GM18868 (cell line): ENCODE measurements at regions not wholly inside any gene's neighbourhood (a gene's known extent, or its start where the extent isn't known, plus 50 kb on each side); places are given as distances from the start of the nearest gene placed in this dataset.

ENCODE experiments used
- ATAC-seq: cut with Tn5 transposase; IDR thresholded peaks from one replicate; pipeline ENCODE4 v1.9.1; 2021; ENCODE audit warnings: mild to moderate bottlenecking, moderate library complexity; ENCODE audit not compliant: unreplicated experiment

DNA sequence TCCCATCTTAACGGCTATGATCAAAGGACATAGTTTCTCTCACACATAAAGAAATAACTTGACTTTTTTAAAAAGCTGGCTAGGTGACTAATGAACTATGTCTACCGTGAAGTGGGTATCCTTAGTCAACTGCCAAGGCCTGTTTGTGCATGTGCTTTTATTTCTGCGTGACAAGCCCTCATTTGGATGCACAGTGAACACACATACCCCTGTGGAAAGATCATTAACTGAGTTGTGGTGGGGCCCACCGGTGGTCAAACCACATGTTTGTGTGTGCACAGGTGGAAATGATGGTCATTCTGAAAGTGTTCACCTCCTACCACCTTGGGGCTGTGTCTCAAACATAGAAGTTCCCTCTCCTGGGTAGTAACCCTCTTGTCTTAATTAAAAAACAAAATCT is 256.1 kb upstream of the SALL1 start:
- no peak for ATAC-seq

DNA sequence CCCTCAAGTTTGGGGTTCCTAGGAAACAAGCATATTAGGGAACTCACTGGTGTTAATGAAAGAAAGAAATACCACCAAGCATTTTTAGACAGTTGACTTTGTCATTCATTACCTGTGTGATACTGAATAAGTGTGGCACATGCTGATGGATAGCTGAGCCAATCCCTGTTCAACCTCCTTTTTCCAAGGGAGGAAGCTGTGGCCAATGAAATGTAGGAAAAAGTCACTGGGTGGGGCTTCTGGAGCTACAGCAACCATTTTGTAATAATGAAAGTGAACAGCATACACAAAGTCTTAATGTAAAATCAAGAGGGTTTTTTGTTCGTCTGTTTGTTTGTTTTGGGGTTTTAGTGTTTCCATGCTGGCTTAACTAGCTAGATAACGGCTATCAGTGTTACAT is 254.3 kb upstream of the SALL1 start:
- no peak for ATAC-seq

DNA sequence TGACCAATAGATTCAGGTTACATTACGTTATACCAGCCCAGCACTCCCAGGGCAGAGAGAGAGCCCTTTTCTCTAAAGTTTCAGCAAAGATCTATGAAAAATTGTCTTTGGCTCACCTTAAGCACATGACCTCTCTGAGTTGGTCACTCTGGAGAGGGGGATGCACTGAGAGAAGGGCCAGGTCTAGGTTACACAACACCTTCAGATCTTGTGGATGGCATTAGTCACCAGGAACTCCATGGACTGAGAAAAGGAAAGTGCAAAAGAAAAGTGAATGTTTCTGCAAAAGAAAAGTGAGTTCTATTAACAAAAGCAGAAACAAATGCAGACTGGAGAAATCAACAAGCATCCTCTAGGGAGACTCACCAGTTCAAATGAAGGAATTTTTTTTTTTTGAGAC is 253.3 kb upstream of the SALL1 start:
- no peak for ATAC-seq

DNA sequence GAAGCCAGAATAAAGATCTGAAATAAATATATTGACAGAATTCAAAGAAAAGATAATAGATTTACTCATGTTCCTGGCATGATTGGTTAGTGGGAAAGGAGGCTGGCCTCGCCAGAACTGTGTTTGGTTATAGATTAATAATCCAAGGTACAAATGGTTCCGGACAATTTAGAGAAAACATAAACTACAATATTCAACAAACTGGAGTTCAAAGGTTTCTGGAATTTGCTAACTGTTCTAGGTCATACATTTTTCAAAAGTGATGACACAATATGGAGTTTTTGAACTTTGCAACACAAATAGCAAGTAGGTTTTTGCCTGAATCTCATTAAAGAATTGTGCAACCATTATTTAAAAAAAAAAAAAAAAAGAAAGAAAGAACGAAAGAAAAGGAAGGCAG is 251.7 kb upstream of the SALL1 start:
- ATAC-seq, result no peak

DNA sequence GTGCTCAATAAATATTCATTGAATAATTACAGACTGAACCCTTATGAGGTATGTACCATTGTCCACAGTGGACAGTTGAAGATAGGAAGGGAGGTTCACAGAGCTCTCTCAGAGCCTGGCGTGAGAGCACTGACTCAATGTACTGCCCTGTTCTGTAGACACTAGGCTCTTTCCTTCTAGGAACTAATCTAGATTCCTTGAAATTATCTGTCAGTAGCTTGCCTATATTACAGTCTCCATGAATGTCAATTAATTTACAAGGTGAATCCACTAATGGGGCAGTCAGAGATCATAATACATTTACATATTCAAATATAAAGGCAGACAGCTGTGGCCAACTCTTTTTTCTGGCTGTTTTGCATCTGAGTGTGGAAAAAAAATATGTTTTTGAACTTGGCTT is 251.2 kb upstream of the SALL1 start:
- no peak for ATAC-seq

DNA sequence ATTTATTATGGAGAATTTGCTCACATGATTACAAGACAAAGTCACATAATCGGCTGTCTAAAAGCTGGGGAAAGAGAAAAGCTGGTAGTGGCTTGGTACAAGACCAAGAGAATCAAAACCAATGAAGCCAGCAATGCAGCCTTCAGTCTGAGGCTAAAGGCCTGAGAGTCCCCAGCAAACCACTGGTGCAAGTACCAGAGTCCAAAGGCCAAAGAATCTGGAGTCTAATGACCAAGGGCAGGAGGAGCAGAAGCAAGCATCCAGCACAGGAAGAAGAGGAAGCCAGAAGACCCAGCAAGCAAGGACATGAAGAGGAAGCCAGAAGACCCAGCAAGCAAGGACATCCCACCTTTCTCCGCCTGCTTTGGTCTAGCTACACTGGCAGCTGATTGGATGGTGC is 250.6 kb upstream of the SALL1 start:
- ATAC-seq, result no peak

DNA sequence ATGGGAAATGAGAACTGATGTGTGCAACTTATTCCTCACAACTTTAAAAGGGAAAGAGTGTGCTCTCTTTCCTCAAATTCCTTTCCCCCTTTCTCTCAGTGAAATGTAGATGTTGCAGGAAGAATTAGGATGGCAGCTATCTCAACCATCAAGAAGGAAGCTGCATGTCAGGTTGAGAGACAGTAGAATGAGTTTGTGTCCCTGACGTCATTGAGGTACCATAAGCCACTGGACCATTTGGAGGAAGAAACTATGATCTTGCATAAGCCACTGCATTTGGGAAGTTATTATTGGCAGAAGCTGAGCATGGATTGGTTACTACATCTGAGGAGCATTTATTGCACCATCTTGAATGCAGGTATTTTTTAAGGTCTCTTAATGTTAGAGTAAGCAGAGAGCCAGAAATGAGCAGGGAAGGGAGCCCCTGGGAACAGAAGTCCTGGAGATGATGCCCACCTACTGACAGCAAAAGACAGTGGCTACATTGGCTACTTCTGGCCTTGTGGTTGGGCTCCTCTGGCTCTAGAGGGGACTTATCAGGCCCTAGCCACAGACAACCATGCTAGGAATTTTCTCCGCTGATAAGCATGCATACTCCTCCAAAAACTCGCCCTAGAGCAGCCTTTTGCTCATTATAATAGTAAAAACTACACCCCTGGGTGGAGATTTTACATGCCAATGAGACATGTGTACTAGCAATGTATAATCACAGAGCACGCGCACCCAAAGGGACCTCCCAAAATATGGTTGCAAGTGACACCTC is 249.0 kb upstream of the SALL1 start:
- no peak for ATAC-seq

DNA sequence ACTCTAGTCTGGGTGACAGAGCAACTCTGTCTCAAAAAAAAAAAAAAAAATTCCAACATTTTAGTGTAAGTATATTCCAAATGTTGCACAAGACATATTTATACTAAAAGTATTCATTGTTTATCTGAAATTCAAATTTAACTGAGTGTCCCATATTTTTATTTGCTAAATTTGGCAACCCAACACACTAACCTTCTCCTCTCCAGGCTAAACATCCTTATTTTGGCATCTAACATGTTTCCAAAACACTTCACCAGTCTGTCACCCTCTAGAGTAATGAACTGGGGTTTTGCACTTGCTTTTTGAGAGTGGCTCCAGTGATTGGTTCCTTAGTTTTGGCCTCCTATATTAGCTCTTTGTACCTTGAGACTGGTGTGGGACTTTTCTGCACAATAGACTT is 243.4 kb upstream of the SALL1 start:
- no peak for ATAC-seq

DNA sequence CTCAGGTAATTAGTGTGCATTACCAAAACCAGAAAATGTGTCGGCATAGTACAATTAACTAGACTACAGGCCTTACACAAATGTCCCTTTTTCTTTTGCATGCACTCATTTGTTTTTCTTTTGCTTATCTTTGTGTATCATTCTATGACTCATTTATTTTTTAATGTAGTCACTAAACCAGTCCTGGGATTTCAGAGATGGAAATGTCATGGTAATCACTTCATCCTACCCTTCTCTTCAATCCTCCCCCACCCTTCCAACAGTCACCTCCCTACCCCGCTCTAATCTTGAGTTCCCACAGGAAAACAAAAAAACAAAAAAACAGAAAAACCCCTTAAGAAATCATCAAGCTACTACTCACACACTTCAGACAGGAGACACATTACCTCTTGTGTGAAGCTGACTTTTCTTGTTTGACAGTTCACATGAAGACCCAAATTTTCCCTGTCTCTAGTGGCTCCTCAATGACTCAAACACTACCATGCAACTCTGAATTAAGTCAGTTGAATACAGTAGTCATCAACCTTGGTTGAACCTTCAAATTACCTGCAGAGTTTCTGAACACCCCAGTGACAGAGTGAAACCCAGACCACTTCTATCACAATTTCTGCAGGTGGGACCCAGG is 242.4 kb upstream of the SALL1 start:
- no peak for ATAC-seq

DNA sequence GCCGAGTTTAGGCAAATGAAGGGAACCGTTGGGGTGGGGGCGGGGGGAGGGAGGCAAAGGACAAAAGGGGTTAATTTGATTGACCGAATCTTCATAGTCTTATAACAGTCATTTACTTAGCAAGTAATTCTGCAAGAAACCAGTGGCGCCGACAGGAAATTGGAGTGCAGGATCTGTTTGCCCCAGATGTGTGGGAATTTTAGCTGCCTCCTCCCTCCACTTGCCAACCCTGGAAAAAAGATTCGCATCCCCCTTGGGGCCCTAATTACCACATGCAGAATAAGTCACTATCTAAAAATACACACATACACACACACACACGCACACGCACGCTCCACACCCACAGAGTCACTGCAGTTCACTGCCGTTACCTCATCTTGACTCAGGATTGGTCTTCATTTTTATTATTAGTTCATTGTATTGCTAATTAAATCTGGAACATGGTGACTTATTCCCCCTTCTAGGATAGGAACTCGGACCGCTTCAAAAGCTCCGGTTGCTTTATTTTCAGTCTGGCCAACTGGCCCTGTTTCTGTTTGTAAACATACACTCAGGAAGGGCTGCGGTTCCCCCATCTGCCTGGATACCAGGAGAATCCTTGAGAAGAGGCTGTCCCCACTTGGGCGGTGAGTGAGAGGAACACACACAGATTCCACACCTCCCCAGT is 241.6 kb upstream of the SALL1 start:
- no peak for ATAC-seq

DNA sequence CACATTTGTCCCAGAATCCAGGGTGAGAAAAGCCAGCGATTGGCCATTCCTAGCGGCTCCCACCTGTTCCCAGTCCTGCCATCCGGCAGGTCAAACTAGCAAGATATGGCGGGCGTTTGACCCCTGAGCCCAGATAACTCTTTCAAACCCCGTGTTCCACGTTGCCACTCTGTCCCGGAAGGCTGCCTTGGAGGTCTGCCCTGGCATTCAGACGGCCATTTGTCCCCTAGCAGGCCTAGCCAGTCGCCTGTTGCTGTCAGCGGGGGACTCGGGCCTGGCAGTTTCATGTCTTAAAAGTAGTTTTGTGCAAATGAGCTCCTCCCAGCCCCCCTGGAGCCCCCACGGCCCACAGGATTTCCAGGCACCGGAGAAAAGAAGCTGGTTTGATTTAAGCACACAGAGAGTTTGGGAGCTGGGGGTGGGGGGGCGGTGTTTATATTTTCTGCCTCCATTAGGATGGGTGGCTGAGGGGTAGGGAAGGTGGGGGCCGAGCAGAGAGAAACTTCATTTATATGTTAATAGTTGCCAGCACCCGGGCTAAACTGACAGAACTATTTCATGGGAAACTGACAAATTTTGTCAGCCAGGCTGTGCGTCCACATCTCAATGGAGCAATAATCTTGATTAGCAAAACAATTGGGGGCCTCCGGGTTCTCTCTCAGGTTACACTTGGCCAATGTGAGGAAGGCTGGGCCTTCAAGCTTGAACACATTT is 240.9 kb upstream of the SALL1 start:
- no peak for ATAC-seq

DNA sequence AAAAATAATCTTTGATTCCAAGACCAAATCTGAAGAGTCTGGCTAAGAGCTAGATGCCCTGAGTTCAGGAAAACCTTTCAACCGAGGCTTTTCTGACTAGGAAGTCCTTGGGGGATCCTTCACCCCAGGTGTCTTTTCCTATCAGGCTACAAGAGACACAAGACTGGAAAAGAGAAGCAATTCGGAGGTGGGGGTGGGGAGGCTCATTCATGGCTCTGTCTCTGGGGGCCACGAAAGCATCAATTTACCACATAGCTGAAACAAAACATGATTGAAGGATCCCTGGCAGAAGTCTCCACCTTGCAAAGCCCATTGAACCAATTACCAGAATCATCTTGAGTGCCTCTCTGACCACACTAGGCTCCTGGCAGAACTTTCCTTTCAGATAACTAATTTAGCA is 239.8 kb upstream of the SALL1 start:
- ATAC-seq, result no peak

DNA sequence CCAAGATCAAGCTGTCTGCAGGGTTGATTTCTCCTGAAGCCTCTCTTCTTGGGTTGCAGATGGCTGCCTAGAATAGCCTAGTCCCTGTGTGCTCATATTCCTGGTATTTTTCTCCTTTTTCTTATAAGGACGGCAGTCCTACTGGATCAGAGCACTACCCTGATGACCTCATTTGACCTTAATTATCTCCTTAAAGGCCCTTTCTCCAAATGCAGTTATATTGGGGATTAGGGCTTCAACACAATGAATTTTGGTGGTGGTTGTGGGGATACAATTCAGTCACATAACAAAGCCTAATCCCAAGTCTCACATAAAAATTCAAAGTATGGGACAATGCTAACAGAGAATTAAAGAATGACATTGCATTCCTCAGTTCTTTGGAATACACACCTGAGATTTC is 238.8 kb upstream of the SALL1 start:
- ATAC-seq, result no peak

DNA sequence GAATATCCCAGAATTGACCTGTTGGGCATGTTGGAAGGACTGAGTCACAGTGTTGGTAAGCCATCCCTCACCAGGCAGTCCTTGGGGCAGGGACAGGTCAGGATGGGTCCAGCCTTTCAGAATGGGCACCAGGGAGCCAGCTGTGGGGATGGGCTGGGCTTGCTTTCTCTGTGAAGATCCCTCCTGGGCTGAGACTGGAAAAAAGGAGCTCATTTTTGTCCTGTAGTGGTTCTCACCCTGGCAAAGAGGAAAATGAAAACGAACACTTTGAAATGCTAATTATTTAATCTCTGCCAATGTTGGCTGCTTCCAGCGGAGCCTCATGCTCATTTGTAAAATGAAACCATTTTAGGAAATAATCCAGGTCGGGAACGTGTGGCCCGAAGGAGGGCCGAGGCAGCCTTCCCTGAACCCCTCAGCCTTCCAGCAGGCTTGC is 237.5 kb upstream of the SALL1 start:
- no peak for ATAC-seq

DNA sequence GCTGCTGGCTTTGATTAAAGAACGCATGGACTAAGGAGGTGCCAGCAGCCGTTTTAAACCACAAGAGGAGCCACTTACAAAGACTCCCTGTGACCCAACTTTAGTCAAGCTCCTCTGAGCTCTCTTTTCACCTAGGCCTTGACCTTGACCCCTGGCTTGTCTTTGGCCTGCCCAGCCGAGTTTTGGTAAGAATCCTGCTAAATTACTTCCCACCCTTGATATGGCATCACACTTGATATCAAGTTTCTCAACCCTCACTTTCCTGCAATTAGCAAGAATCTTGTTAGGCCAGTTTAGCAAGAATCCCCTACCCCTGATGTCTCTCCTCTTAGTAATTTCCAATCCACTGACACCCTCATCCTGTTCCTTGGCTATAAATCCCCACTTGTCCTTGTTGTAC is 232.8 kb upstream of the SALL1 start:
- ATAC-seq, result no peak

DNA sequence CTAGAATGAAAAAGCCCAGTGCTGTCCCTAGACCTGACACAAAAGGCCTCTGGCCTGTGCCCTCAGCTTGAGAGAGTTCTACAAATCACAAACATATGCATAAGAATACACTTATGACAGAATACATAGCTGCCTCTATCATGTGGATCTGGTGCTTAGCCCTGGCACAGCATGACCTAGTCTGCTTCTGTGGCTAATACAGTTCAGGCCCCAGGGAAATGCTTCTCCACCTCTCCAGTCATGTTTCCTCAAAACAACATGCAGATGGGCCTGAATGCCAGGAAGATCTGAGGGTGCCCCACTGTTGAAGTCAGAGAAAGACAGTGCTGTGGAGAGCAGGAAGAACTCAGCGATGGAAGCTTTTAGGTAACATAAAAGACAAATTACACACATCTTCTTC is 231.9 kb upstream of the SALL1 start:
- ATAC-seq, result no peak

DNA sequence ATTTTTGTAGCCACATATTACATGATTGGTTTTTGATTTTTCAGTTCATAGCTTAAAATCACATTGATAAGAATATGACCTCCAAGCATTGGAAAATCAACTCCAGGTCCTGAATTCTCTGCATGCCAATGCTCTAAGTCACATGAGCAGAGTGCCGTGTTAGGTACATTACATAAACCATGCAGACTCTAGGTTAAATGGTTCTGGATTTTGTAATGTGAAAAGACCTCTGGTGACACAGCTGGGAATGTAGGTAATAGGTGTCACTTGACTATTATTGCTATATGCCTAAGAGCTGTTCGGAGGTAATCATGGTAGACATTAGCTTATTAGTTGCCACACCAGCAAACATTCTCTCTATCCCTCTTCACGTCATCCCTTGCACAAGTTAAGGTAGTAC is 231.1 kb upstream of the SALL1 start:
- ATAC-seq, result no peak

DNA sequence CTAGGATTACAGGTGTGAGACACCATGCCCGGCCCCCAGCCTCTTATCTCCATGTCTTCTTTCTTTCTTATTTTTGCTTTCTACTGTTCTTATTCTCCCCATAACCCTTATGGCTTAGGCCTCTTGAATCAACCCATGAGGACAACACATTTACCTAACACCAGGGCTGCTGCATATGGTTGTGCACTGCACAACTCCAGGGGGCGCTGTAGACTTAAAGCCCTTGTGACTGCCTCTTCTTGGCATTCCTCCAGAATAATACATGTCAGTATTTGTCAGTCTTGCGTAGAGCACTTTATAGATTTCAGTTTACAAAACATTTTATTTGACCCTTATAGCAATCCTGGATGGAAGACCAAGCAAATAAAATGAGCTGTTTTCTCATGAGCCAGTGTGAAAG is 225.0 kb upstream of the SALL1 start:
- no peak for ATAC-seq

DNA sequence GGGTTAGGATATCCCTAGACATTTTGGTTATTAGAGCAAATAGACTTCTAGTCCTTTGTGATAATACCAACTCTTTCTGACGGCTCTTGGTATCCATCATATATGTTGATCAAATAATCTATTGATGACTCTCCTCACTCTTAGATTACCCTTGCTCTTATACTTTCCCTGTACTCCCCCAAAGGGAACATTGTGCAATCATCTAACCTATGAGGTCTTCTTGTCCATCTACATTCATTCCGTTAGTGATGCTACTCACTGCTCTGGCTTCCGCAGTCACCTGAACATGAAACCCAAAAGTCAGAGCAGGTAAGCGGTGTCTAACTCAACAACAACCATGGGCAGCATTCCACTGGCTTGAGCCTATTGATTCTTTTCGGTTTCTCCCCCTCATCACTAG is 223.7 kb upstream of the SALL1 start:
- ATAC-seq, result no peak

DNA sequence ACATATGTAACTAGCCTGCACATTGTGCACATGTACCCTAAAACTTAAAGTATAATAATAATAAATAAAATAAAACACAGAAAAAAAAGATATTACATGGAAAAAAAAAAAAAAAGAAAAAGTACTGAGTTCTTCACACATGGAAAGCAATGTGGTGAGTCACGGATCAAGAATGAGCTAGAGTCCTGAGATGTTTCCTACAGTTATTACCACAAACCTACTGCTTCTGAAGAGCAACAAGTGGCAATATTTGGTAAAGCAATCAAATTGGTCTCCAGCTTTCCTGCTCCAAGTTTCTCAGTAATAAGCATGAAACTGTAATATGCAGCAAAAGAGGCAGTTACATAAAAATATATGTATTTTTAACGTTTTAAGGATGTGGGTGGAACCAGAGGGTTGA is 223.3 kb upstream of the SALL1 start:
- ATAC-seq, result no peak

DNA sequence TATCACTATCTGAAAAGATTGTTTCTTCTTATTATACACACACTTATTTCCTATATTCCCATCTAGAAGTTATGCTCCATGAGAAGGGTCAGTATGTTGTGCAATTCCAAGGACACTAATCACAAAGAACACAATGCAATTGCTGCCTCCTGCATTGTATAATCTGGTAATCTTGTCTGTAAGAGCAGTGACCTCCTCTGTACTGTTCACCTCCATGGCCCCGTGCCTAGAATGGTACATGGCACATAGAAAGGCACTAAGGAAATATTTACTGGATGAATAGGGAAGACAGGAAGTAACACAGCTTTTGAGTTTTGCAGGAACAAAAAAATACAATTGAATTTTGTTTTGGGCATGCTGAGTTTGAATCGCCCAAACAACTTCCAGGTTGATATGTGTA is 214.6 kb upstream of the SALL1 start:
- no peak for ATAC-seq
